ENCODE measurements at regions not wholly inside any gene's neighbourhood (a gene's known extent, or its start where the extent isn't known, plus 50 kb on each side); places are given as distances from the start of the nearest gene placed in this dataset.
"Not testable (repeated sequence)": the region's sequence is repeated elsewhere in the genome, so short reads cannot be mapped to it uniquely, and the experiment has no call there.

- no peak for DNase-seq (ENCODE audit: low spot score)
Measured at GRCh38 chr4:130640592-130640991, 1544.6 kb downstream of the C4orf33 start.

DNA sequence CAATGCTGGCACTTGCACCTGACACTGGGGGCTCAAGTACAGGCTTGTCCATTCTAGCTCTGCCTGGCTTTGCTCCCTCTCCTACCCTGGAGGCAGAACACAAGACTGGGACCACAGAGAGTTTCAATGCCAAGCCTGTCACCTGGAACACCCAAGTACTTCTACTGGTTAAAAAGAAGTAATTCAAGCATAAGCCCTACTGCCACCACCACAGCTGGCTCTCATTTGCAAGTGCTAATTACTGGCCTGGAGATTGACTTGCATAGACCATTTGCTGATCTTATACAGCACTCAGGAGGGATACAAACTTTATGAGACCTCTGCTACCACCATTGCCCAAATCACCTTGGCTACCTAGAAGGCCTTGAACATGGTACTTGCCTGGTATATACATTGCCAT lies 1550.9 kb downstream of the C4orf33 start:
- no peak for DNase-seq (ENCODE audit: low spot score)

DNA sequence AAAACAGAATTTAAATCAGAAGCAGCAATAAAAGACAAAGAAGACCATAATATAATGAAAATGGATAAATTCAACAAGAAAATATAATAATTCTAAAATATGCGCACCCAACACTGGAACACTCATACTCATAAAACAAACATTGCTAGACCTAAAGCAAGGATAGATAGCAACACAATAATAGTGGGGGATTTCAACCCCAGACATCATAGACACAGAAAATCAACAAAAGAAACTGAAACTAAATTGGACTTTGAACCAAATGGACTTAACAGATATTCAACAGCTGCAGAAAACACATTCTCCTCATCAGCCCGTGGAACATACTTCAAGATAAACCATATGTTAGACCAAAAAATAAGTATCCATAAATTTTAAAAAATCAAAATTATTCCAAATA lies 1552.6 kb downstream of the C4orf33 start:
- DNase-seq (ENCODE audit: low spot score): no peak

GRCh38 chr4:130653842-130654241 lies 1557.9 kb downstream of the C4orf33 start:
- no peak for DNase-seq (ENCODE audit: low spot score)

GRCh38 chr4:130659320-130659719 lies 1563.4 kb downstream of the C4orf33 start:
- no peak for DNase-seq (ENCODE audit: low spot score)

GRCh38 chr4:130668859-130669258 lies 1572.9 kb downstream of the C4orf33 start:
- no peak for DNase-seq (ENCODE audit: low spot score)

DNA sequence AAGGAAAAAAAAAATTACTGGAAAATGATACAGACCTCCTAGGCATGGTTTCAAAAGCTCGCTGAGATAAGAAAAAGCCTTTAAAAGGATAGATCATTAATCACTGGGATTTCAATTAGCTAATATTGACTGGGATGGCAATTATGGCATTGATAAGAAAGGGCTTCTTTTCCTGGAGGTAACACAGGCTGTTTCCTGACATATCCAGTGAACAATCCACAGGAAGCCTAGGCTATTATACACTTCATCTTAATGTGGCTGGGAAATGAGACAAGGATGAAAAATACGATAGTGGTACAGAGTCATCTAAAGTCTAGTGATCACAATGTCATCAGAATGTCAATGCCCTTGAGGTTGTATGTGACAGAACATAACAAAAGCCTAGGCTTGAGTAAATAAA lies 1579.3 kb downstream of the C4orf33 start:
- DNase-seq (ENCODE audit: low spot score): no peak

DNA sequence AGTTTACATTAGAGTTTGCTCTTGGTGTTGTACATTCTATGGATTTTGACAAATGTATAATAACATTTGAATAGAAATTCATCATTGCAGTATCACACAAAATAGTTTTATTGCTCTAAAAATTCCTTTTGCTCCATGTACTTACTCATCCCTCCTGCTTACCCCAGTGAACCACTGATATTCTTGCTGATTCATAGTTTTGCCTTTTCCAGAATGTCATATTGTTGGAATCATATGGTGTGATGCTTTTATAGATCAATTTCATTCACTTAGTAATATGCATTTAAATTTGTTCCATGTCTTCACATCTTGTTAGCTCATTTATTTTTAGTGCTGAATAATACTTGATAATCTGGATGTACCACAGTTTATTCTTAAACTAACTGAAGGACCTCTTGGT lies 1593.2 kb downstream of the C4orf33 start:
- no peak for DNase-seq (ENCODE audit: low spot score)

GRCh38 chr4:130698251-130698650 lies 1602.3 kb downstream of the C4orf33 start:
- no peak for DNase-seq (ENCODE audit: low spot score)

DNA sequence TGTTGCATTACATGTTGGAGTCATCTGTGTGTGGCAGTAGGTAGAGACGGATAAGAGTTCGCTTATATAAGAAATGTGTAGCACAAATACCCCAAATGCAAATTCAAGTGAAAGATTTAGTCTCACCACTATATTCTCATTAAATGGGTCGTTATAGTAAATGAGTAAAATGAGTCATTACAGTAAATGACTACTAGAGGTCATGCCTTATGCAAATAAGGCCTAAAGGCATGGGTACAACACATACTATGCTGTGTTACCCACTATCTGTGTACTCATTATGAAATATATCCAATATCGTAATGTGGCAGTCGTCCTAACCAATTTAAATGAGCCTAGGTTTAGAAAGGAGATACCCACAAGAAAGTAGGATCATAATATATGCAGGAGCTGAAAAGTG lies 1603.1 kb downstream of the C4orf33 start:
- DNase-seq (ENCODE audit: low spot score): no peak

- DNase-seq (ENCODE audit: low spot score): no peak
Measured at GRCh38 chr4:130703211-130703935, 1607.4 kb downstream of the C4orf33 start.

DNA sequence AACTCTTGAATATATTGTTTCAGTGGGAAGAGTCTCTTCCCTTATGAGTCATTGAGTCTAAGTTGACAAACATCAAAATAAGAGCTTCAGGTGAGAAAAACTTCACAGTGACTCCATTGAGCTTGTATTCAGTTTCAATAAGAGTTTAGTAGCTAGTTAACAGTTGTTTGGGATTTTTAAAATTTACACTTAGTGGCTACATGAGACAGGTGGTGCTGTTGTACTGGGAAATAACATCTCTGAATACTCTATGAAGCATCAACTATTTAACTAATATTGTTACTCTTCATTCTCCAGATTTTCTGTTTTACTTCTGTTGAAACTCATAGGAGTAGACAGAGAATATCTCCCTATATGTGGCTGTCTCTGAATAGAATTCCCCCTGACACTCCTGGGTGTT lies 1609.1 kb downstream of the C4orf33 start:
- no peak for DNase-seq (ENCODE audit: low spot score)

- no peak for DNase-seq (ENCODE audit: low spot score)
Measured at GRCh38 chr4:130712038-130712437, 1616.1 kb downstream of the C4orf33 start.

DNA sequence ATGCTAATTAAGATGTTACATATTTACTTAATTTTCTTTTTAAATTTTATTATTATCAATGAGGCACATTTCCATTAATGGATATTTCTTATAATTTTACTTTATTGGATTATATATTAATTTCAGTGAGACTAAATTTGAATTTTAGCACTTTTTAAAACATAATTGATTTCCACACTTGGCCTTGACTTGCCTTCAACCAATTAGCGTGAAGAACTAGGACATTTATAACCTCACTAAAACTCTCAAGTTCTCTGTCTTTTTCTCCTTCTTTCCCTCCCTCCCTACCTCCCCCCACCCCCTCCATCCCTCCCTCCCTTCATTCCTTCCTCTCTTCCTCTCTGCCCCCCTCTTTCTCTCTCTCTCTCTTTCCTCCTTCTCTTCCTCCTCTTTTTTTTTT lies 1618.1 kb downstream of the C4orf33 start:
- DNase-seq (ENCODE audit: low spot score): no peak

DNA sequence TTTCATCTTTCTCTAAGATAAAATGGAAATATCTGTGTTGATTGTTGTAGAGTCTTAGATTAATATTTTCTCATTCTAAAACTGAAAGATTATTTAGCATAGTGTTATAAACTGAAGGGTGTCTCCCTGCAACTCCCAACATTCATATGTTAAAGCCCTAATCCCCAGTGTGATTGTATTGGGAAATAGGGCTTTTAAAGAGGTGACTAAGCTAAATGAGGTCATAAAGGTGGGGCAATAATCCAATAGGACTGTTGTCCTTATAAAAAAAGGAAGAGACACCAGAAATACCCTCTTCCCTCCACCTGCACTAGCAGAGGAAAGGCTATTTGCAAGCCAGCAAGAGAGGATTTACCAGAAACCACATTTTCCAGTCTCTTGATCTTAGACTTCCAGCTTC lies 1626.4 kb downstream of the C4orf33 start:
- peak; percentile 10 for DNase-seq (ENCODE audit: low spot score)

GRCh38 chr4:130736436-130737185 lies 1640.7 kb downstream of the C4orf33 start:
- no peak for DNase-seq (ENCODE audit: low spot score)

GRCh38 chr4:130738233-130738632 lies 1642.3 kb downstream of the C4orf33 start:
- DNase-seq (ENCODE audit: low spot score): no peak

GRCh38 chr4:130747842-130748241 lies 1651.9 kb downstream of the C4orf33 start:
- peak; percentile 8 for DNase-seq (ENCODE audit: low spot score)

DNA sequence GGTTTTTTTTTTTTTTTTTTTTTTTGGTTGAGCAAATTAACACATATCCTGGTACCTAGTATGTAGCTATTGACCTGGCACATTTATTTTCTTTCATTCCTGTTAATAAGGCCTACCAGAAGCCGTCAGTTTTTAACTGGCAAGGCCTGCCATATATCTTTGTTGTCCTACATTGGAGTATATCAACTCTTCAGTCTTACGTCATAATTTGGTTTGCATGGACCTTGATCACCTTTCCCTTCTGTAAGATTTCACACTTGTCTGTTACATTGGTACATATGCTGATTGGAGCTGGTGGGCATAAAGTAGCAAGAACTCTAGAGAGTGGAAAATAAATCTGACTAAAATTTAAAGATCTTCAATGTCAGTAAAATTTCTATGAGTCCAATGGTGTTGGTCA lies 1658.0 kb downstream of the C4orf33 start:
- DNase-seq (ENCODE audit: low spot score): no peak

DNA sequence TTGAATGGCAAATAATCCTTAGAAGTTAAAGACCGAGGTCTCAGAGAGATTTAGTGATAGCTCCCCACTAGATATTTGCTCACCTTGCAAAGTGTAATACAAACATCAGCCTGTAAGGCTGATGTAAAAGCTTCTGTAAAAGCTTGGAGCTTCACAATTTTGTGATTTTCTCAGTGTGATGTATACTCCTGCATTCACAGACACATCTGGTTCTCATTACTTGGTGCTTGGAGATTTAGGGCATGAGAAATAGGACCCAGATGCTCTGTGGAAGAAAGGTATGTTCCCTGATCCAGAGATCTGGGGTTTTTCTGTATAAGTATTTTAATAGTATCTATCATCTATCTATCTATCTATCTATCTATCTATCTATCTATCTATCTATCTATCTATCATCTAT lies 1664.3 kb downstream of the C4orf33 start:
- no peak for DNase-seq (ENCODE audit: low spot score)

GRCh38 chr4:130767384-130767783 lies 1671.4 kb downstream of the C4orf33 start:
- DNase-seq (ENCODE audit: low spot score): not testable (repeated sequence)

DNA sequence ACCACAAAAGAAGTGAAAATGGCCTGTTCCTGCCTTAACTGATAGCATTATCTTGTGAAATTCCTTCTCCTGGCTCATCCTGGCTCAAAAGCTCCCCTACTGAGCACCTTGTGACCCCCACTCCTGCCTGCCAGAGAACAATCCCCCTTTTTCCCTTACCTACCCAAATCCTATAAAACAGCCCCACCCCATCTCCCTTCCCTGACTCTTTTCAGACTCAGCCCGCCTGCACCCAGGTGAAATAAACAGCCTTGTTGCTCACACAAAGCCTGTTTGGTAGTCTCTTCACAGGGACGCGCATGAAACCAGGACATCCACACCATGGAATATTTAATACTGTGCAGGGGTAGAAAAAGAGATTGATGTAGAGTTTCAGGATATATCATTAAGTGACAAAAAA lies 1677.0 kb downstream of the C4orf33 start:
- DNase-seq (ENCODE audit: low spot score): not testable (repeated sequence)

DNA sequence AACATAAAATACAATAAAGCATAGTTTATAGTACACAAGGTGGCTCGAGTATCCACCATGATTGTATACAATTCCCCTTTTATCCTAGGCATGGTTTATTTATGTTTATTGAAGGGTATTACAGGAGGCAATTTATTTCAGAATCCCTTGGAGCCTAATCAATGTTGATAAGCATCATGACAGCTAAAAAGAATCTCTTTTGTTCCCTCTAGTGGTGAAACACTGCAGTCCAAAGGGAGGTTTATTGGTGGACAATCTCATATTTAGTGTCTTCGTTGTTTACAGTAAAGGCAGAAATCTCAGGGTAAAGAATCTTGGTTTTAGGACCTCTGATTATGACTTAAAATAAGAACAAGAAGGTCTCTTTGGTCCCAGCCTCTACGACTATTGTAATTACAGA lies 1712.5 kb downstream of the C4orf33 start:
- peak; percentile 10 for DNase-seq (ENCODE audit: low spot score)

All from iPS-NIHi11 (cell line).